GM18868 (cell line): ENCODE measurements at regions not wholly inside any gene's neighbourhood (a gene's known extent, or its start where the extent isn't known, plus 50 kb on each side); places are given as distances from the start of the nearest gene placed in this dataset.

Experiments
- ATAC-seq: cut with Tn5 transposase; IDR thresholded peaks from one replicate; pipeline ENCODE4 v1.9.1; 2021; ENCODE audit warnings: mild to moderate bottlenecking, moderate library complexity; ENCODE audit not compliant: unreplicated experiment

- no peak for ATAC-seq
Observed at GRCh38 chr20:6944292-6944691, 176.8 kb downstream of the BMP2 start.

- ATAC-seq: no peak
Observed at GRCh38 chr20:6953611-6954010, 186.1 kb downstream of the BMP2 start.

- ATAC-seq: no peak
Observed at GRCh38 chr20:6954219-6954618, 186.7 kb downstream of the BMP2 start.

- no peak for ATAC-seq
Observed at GRCh38 chr20:6956056-6956455, 188.6 kb downstream of the BMP2 start.

GRCh38 chr20:6956574-6956973 is 189.1 kb downstream of the BMP2 start:
- no peak for ATAC-seq

- no peak for ATAC-seq
Observed at GRCh38 chr20:6959900-6960312, 192.4 kb downstream of the BMP2 start.

- no peak for ATAC-seq
Observed at GRCh38 chr20:6966721-6967120, 199.2 kb downstream of the BMP2 start.

- no peak for ATAC-seq
Observed at GRCh38 chr20:6974838-6975237, 207.4 kb downstream of the BMP2 start.

- ATAC-seq: no peak
Observed at GRCh38 chr20:6975311-6975710, 207.8 kb downstream of the BMP2 start.

- ATAC-seq: no peak
Observed at GRCh38 chr20:6976106-6976900, 208.8 kb downstream of the BMP2 start.

- ATAC-seq: no peak
Observed at GRCh38 chr20:6979621-6980020, 212.1 kb downstream of the BMP2 start.

- ATAC-seq: no peak
Observed at GRCh38 chr20:6993011-6993410, 225.5 kb downstream of the BMP2 start.

GRCh38 chr20:6993511-6993910 is 226.0 kb downstream of the BMP2 start:
- no peak for ATAC-seq

- ATAC-seq: no peak
Observed at GRCh38 chr20:6994452-6994851, 227.0 kb downstream of the BMP2 start.

GRCh38 chr20:6998909-6999308 is 231.4 kb downstream of the BMP2 start:
- ATAC-seq: no peak

GRCh38 chr20:6999381-6999780 is 231.9 kb downstream of the BMP2 start:
- no peak for ATAC-seq

GRCh38 chr20:7003598-7003997 is 236.1 kb downstream of the BMP2 start:
- no peak for ATAC-seq

GRCh38 chr20:7004801-7005200 is 237.3 kb downstream of the BMP2 start:
- ATAC-seq: no peak

GRCh38 chr20:7010527-7010926 is 243.0 kb downstream of the BMP2 start:
- no peak for ATAC-seq

- ATAC-seq: no peak
Observed at GRCh38 chr20:7015257-7015656, 247.8 kb downstream of the BMP2 start.

- ATAC-seq: no peak
Observed at GRCh38 chr20:7022597-7022996, 255.1 kb downstream of the BMP2 start.

GRCh38 chr20:7025635-7026034 is 258.1 kb downstream of the BMP2 start:
- ATAC-seq: no peak

GRCh38 chr20:7029019-7029418 is 261.5 kb downstream of the BMP2 start:
- no peak for ATAC-seq
